Nephron progenitor cell (in vitro differentiated cells): ENCODE measurements at regions not wholly inside any gene's neighbourhood (a gene's known extent, or its start where the extent isn't known, plus 50 kb on each side); places are given as distances from the start of the nearest gene placed in this dataset.

Source experiments
- DNase-seq: peaks from one replicate; pipeline ENCODE4 v3.0.0; 2021
- H3K27ac Mint-ChIP-seq: 2 replicates; pipeline ENCODE4 v1.8.0; 2021; ENCODE audit warnings: mild to moderate bottlenecking, moderate library complexity, mixed read lengths
- H3K27me3 Mint-ChIP-seq: 2 replicates; pipeline ENCODE4 v1.8.0; 2021; ENCODE audit warnings: mild to moderate bottlenecking, low read depth, mixed read lengths; ENCODE audit not compliant: poor library complexity
- H3K36me3 Mint-ChIP-seq: 2 replicates; pipeline ENCODE4 v1.8.0; 2021; ENCODE audit warnings: low read depth, mixed read lengths
- H3K4me1 Mint-ChIP-seq: 2 replicates; pipeline ENCODE4 v1.8.0; 2021; ENCODE audit warnings: mixed read lengths
- H3K4me3 Mint-ChIP-seq: 2 replicates; pipeline ENCODE4 v1.8.0; 2021; ENCODE audit warnings: mild to moderate bottlenecking, moderate library complexity, mixed read lengths
- H3K9me3 Mint-ChIP-seq: 2 replicates; pipeline ENCODE4 v1.8.0; 2021; ENCODE audit warnings: mild to moderate bottlenecking, moderate library complexity, mixed read lengths
- TF ChIP-seq, protein P1 (sequence below): fragments of 200-600 bp; sonication (generic); IDR thresholded peaks from 2 replicates; pipeline ENCODE4 v1.5.0; 2021; ENCODE audit warnings: antibody characterized with exemption

DNA sequence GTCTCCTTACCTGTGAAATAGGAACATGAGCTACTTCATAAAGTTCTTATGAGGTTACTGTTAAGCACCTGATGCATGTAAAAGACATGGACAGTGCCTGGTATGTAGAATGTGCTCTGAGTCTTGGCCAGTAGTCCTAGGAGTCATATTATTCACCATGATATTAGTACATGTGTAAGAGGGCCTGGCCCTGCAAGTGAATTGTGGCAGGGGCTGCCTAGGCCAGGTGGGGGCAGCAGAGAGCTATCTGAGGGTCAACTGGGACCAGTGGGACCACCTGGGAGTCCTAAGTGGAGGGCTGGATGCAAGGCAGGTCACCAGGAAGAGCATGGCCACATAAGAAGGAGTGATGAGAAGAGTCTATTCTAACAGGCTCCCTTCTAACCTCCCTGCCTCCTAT is 529.5 kb downstream of the SOX6 start:
- H3K36me3 Mint-ChIP-seq = no peaks in the 10 kb centered on the region
- H3K27ac Mint-ChIP-seq = no peak overlapping the region
- peaks cover 47% of the 10 kb centered on the region for H3K4me1 Mint-ChIP-seq
- peak; percentile 83 for DNase-seq
- peaks cover 3% of the 10 kb centered on the region for H3K9me3 Mint-ChIP-seq
- TF ChIP-seq, protein P1, sequence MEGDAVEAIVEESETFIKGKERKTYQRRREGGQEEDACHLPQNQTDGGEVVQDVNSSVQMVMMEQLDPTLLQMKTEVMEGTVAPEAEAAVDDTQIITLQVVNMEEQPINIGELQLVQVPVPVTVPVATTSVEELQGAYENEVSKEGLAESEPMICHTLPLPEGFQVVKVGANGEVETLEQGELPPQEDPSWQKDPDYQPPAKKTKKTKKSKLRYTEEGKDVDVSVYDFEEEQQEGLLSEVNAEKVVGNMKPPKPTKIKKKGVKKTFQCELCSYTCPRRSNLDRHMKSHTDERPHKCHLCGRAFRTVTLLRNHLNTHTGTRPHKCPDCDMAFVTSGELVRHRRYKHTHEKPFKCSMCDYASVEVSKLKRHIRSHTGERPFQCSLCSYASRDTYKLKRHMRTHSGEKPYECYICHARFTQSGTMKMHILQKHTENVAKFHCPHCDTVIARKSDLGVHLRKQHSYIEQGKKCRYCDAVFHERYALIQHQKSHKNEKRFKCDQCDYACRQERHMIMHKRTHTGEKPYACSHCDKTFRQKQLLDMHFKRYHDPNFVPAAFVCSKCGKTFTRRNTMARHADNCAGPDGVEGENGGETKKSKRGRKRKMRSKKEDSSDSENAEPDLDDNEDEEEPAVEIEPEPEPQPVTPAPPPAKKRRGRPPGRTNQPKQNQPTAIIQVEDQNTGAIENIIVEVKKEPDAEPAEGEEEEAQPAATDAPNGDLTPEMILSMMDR = peak; percentile 71
- H3K27me3 Mint-ChIP-seq = peaks cover 6% of the 10 kb centered on the region
- H3K4me3 Mint-ChIP-seq = no peak overlapping the region

DNA sequence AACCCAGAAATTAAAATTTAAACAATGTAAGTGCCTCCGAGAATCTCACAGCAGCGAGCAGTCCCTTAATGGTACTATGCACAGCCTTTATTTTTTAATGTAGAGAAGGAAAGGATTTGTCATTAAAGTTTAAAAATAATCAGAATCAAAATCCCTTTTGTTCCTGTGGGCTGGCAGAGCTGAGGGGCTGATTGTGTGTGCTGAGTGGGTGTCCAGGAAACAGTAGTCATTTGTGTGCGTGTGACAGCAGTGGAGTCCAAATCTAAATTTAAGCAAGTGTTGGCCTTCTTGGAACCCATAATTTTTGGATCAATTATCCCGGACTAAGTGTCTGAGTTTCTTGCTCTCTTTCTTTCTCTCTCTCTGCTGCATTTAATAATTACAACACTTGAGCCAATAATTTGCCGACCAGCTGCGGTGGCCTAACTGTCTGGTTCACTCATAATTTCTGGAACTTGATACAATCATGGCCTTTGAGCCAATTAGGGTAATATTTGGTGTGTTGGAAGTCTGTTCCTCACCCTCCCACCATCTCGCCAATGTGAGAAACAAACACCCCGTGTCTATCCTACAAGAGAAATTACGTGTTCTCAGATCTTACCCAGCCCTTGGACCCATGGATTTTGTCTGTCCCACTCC is 528.0 kb downstream of the SOX6 start:
- TF ChIP-seq, protein P1 = no peak
- DNase-seq = no peak
- H3K4me3 Mint-ChIP-seq = no peak overlapping the region
- no peak overlapping the region for H3K27ac Mint-ChIP-seq
- H3K36me3 Mint-ChIP-seq = no peaks in the 10 kb centered on the region
- peaks cover 3% of the 10 kb centered on the region for H3K27me3 Mint-ChIP-seq
- H3K9me3 Mint-ChIP-seq = no peaks in the 10 kb centered on the region
- peaks cover 47% of the 10 kb centered on the region for H3K4me1 Mint-ChIP-seq

DNA sequence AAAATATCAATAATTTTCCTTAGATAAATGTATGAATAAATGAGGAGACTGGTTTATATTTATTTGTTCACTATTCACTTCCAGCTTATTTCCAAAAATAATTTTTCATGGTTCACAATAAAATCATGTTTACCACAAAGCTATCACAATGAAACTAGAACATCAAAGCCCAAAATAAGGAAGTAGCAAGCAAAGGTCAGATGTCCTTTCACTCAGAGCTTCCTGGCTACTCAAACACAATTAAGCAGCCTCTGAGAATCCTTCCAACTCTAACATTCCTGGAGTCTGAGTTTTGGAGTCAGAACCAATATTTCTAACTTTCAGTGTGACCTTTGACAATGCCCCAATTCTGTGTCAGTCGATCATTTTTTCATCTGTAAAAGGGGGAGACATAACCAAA is 527.0 kb downstream of the SOX6 start:
- no peak overlapping the region for H3K27ac Mint-ChIP-seq
- no peak overlapping the region for H3K4me3 Mint-ChIP-seq
- H3K27me3 Mint-ChIP-seq = peaks cover 3% of the 10 kb centered on the region
- H3K36me3 Mint-ChIP-seq = no peaks in the 10 kb centered on the region
- DNase-seq = no peak
- H3K9me3 Mint-ChIP-seq = no peaks in the 10 kb centered on the region
- peaks cover 50% of the 10 kb centered on the region for H3K4me1 Mint-ChIP-seq
- TF ChIP-seq, protein P1 = no peak

DNA sequence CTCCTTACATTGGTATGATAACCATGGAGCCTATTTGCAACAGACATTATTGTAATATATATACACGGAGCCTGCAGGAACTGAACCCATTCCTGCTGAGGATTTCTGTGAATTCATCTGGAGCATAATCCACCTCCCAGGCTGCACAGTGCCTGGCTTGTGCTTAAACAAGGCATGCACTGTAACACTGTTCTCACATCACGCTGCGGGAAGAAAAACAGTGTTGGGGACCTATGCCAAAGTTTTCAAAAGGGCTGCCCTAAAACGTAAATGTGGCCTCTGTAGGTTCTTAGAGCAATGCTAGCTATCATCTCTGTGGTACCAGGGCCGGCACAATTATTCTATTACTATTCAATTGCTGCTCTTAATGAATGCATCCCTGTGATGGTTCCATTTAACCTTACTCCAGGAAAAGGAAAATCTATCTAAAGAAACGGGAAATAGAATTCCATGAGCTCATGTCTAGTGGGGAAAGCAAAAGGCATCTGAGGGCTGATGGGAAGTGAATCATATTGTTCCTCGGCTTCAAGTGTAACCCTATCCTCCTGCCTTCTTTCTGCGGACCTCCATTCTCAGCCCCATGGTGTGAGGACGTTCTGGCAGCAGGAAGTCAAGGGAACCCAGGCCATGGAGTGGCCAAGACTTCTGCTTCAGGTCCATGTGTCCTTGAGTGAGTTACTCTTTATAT is 525.5 kb downstream of the SOX6 start:
- no peak overlapping the region for H3K4me3 Mint-ChIP-seq
- no peaks in the 10 kb centered on the region for H3K9me3 Mint-ChIP-seq
- H3K36me3 Mint-ChIP-seq = no peaks in the 10 kb centered on the region
- H3K27me3 Mint-ChIP-seq = peaks cover 3% of the 10 kb centered on the region
- no peak overlapping the region for H3K27ac Mint-ChIP-seq
- no peak for DNase-seq
- TF ChIP-seq, protein P1 = no peak
- H3K4me1 Mint-ChIP-seq = peaks cover 62% of the 10 kb centered on the region

DNA sequence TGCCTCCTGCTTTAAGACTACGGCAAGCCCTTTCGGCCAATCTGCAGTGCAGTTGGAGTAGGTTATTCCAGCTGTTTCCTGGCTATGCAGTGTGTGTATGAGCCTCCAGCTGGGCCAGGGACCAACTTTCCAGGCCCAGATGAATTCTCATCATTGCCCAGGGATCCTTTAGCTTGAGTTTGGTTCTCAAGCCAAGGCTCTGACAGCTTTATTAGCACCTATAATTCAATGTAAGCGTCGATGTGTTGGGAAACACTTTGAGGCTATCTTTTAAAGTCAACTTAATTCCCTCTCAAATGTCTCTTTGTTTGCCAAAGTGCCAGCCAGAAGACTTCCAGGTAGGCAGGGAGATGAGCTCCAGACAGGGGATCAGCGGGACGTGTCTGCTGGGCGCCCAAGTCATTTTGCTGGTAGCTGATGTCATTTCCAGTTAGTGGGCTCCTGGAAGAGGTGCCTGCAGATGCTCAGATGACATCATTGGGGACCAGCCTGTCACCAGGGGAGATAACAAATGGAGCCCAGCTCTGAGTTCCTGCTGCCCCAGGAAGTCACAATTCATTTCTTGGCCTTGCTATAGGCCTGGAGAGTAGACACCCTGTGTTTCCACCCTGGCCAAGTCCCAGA is 520.4 kb downstream of the SOX6 start:
- Mint-ChIP-seq H3K36me3 (no peaks in the 10 kb centered on the region), H3K4me3 (no peak overlapping the region), H3K4me1 (peaks cover 52% of the 10 kb centered on the region), H3K9me3 (no peaks in the 10 kb centered on the region), H3K27me3 (peaks cover 4% of the 10 kb centered on the region), H3K27ac (peak overlapping the region; percentile 89)
- TF ChIP-seq, protein P1 = no peak
- peak; percentile 12 for DNase-seq
